COR-L47 (cell line): ENCODE measurements at regions not wholly inside any gene's neighbourhood (a gene's known extent, or its start where the extent isn't known, plus 50 kb on each side); places are given as distances from the start of the nearest gene placed in this dataset.

ENCODE experiments used
- DNase-seq: peaks from one replicate; lab custom pipeline; 2025; lab: John Stamatoyannopoulos, UW

- DNase-seq = no peak
Measured at GRCh38 chr4:20643631-20644030, 56.6 kb upstream of the PACRGL start.

GRCh38 chr4:20645236-20645635 lies 55.0 kb upstream of the PACRGL start:
- DNase-seq = no peak

- no peak for DNase-seq
Measured at GRCh38 chr4:20646287-20646686, 54.0 kb upstream of the PACRGL start.
